DOHH2 (cell line): ENCODE measurements at regions not wholly inside any gene's neighbourhood (a gene's known extent, or its start where the extent isn't known, plus 50 kb on each side); places are given as distances from the start of the nearest gene placed in this dataset.

Experiments used
- H3F3A ChIP-seq: fragments of 200-600 bp; sonication (generic), shearing (Covaris generic); 2 replicates; pipeline ENCODE4 v1.6.0; 2016; ENCODE audit warnings: antibody characterized with exemption, mild to moderate bottlenecking; ENCODE audit not compliant: control insufficient read depth, insufficient read depth
- H3K27ac ChIP-seq: fragments of 200-600 bp; sonication (generic); 2 replicates; pipeline ENCODE4 v1.5.1; 2014; ENCODE audit warnings: low read depth, mild to moderate bottlenecking, low read length, moderate library complexity
- H3K27me3 ChIP-seq: fragments of 200-600 bp; sonication (generic); 2 replicates; pipeline ENCODE4 v1.6.1; 2014; ENCODE audit warnings: mild to moderate bottlenecking, low read length, mixed read lengths; ENCODE audit not compliant: control insufficient read depth
- H3K36me3 ChIP-seq: fragments of 200-600 bp; sonication (generic); 2 replicates; pipeline ENCODE4 v1.6.1; 2014; ENCODE audit warnings: mild to moderate bottlenecking, low read length, moderate library complexity, mixed read lengths; ENCODE audit not compliant: control insufficient read depth
- H3K4me1 ChIP-seq: fragments of 200-600 bp; sonication (generic); 2 replicates; pipeline ENCODE4 v1.6.1; 2014; ENCODE audit warnings: mild to moderate bottlenecking, low read length, mixed read lengths; ENCODE audit not compliant: control insufficient read depth
- H3K4me2 ChIP-seq: fragments of 200-600 bp; sonication (generic); 2 replicates; pipeline ENCODE4 v1.6.0; 2014; ENCODE audit warnings: mild to moderate bottlenecking, low read length, moderate library complexity
- H3K4me3 ChIP-seq: fragments of 200-600 bp; sonication (generic); 2 replicates; pipeline ENCODE4 v1.5.1; 2014; ENCODE audit warnings: mild to moderate bottlenecking, low read length, mixed read lengths
- H3K79me2 ChIP-seq: fragments of 200-600 bp; sonication (generic); 2 replicates; pipeline ENCODE4 v1.6.1; 2014; ENCODE audit warnings: mild to moderate bottlenecking, low read length, mixed read lengths; ENCODE audit not compliant: control insufficient read depth
- H3K9me2 ChIP-seq: fragments of 200-600 bp; sonication (generic); replicated peaks from 2 replicates; pipeline ENCODE4 v1.6.1; 2014; ENCODE audit warnings: mild to moderate bottlenecking, low read length, mixed read lengths; ENCODE audit not compliant: control insufficient read depth
- H3K9me3 ChIP-seq: fragments of 200-600 bp; sonication (generic); 2 replicates; pipeline ENCODE4 v1.6.1; 2014; ENCODE audit warnings: antibody characterized with exemption, low read length, mixed read lengths; ENCODE audit not compliant: control insufficient read depth, insufficient read depth
- H4K20me1 ChIP-seq: fragments of 200-600 bp; sonication (generic); 2 replicates; pipeline ENCODE4 v1.6.0; 2014; ENCODE audit warnings: low read depth, mild to moderate bottlenecking, antibody characterized with exemption, low read length, moderate library complexity; ENCODE audit not compliant: control insufficient read depth, insufficient read depth
- CTCF ChIP-seq: fragments of 200-600 bp; sonication (generic); IDR thresholded peaks from one replicate; pipeline ENCODE4 v1.5.1; 2014; ENCODE audit warnings: antibody characterized with exemption, mild to moderate bottlenecking, low read depth, low read length; ENCODE audit not compliant: poor library complexity, severe bottlenecking
- EZH2phosphoT487 ChIP-seq: fragments of 200-600 bp; sonication (generic); IDR thresholded peaks from 2 replicates; pipeline ENCODE4 v1.6.1; 2017; ENCODE audit warnings: borderline replicate concordance, mild to moderate bottlenecking, antibody characterized with exemption, low read length, moderate library complexity, mixed read lengths

GRCh38 chr14:98227000-98227726, 1044.8 kb downstream of the BCL11B start:
- no peaks in the 10 kb centered on the region for H3K36me3 ChIP-seq
- no peaks in the 10 kb centered on the region for H3K27me3 ChIP-seq
- TF ChIP-seq CTCF (no peak), EZH2phosphoT487 (no peak)
- H3F3A ChIP-seq, result no peaks in the 10 kb centered on the region
- no peak overlapping the region for H3K4me2 ChIP-seq
- no peak overlapping the region for H3K27ac ChIP-seq
- H3K9me3 ChIP-seq, result no peaks in the 10 kb centered on the region
- no peaks in the 10 kb centered on the region for H4K20me1 ChIP-seq
- H3K4me3 ChIP-seq, result no peak overlapping the region
- no peaks in the 10 kb centered on the region for H3K9me2 ChIP-seq
- no peaks in the 10 kb centered on the region for H3K4me1 ChIP-seq
- no peaks in the 10 kb centered on the region for H3K79me2 ChIP-seq

GRCh38 chr14:98227727-98228111, 1044.3 kb downstream of the BCL11B start:
- H3K79me2 ChIP-seq, result no peaks in the 10 kb centered on the region
- no peak overlapping the region for H3K4me2 ChIP-seq
- no peaks in the 10 kb centered on the region for H3K36me3 ChIP-seq
- no peaks in the 10 kb centered on the region for H4K20me1 ChIP-seq
- TF ChIP-seq CTCF (no peak), EZH2phosphoT487 (no peak)
- no peak overlapping the region for H3K27ac ChIP-seq
- no peaks in the 10 kb centered on the region for H3K9me2 ChIP-seq
- H3K9me3 ChIP-seq, result no peaks in the 10 kb centered on the region
- no peak overlapping the region for H3K4me3 ChIP-seq
- no peaks in the 10 kb centered on the region for H3F3A ChIP-seq
- H3K4me1 ChIP-seq, result no peaks in the 10 kb centered on the region
- H3K27me3 ChIP-seq, result no peaks in the 10 kb centered on the region

- H3K4me2 ChIP-seq, result no peak overlapping the region
These were observed 1042.2 kb downstream of the BCL11B start for GRCh38 chr14:98229656-98230366.

More at GRCh38 chr14:98229656-98230366, 1042.2 kb downstream of the BCL11B start:
- H3K36me3 ChIP-seq, result no peaks in the 10 kb centered on the region
- no peak overlapping the region for H3K4me3 ChIP-seq
- no peaks in the 10 kb centered on the region for H4K20me1 ChIP-seq
- no peaks in the 10 kb centered on the region for H3K9me2 ChIP-seq
- TF ChIP-seq CTCF (no peak), EZH2phosphoT487 (no peak)
- no peaks in the 10 kb centered on the region for H3K4me1 ChIP-seq
- no peak overlapping the region for H3K27ac ChIP-seq
- H3F3A ChIP-seq, result no peaks in the 10 kb centered on the region
- H3K27me3 ChIP-seq, result no peaks in the 10 kb centered on the region
- H3K79me2 ChIP-seq, result no peaks in the 10 kb centered on the region
- no peaks in the 10 kb centered on the region for H3K9me3 ChIP-seq
